NCI-H526 (cell line): ENCODE measurements at regions not wholly inside any gene's neighbourhood (a gene's known extent, or its start where the extent isn't known, plus 50 kb on each side); places are given as distances from the start of the nearest gene placed in this dataset.
"Not testable (repeated sequence)": the region's sequence is repeated elsewhere in the genome, so short reads cannot be mapped to it uniquely, and the experiment has no call there.

Source experiments
- DNase-seq, 2 experiments: peaks; one replicate each; lab custom pipeline; 2025; lab: John Stamatoyannopoulos, UW

- DNase-seq, result no peak
Observed at GRCh38 chr9:22170556-22170955, 161.5 kb upstream of the CDKN2B start.

DNA sequence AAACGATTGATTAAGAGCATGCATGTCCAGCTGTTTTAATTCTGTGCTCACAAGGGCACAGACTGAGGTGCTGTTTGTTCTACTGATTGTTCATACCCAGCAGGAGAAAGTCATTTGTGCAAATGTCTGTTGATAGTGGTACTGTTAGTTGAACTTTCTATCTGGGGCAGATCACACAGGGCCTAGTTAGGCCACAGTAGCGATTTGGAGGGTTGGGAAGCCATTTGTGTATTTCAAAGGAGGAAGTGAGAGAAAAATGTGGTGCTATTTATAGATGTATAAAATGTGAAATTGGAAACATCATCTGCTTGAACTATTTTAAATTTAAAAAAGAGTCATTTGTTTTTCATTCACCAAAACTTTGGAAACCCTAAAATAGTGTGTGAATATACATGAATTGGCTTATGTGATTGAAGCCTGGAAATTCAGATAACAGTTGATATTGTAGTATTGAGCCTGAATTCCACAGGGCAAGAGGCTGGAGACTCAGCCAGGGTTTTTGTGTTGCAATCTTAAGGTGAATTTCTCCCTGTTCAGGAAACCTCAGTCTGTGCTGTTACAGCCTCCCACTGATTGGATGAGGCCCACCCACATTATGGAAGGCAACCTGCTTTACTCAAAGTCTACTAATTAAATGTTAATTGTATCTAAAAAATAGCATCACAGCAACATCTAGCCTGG lies 162.0 kb upstream of the CDKN2B start:
- DNase-seq, result no peak

- DNase-seq, result no peak
Observed at GRCh38 chr9:22171691-22172090, 162.6 kb upstream of the CDKN2B start.

GRCh38 chr9:22173908-22174307 lies 164.8 kb upstream of the CDKN2B start:
- no peak for DNase-seq

GRCh38 chr9:22175972-22176545 lies 167.0 kb upstream of the CDKN2B start:
- no peak for DNase-seq

DNA sequence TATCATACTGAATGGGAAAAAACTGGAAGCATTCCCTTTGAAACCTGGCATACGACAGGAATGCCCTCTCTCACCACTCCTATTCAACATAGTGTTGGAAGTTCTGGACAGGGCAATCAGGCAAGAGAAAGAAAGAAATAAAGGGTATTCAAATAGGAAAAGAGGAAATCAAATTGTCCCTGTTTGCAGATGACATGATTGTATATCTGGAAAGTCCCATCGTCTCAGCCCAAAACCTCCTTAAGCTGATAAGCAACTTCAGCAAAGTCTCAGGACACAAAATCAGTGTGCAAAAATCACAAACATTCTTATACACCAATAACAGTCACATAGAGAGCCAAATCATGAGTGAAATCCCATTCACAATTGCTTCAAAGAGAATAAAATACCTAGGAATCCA lies 171.9 kb upstream of the CDKN2B start:
- DNase-seq, result not testable (repeated sequence)

GRCh38 chr9:22189471-22189870 lies 180.4 kb upstream of the CDKN2B start:
- no peak for DNase-seq

DNA sequence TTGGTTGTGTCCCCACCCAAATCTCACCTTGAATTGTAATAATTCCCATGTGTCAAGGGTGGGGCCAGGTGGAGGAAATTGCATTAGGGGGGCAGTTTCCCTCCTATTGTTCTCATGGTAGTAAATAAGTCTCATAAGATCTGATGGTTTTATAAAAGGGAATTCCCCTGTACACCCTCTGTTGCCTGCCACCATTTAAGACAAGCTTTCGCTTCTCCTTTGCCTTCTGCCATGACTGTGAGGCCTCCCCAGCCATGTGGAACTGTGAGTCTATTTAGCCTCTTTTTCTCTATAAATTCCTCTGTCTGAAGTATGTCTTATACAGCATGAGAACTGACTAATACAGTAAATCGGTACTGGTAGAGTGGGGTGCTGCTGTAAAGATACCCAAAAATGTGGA lies 187.9 kb upstream of the CDKN2B start:
- not testable (repeated sequence) for DNase-seq

DNA sequence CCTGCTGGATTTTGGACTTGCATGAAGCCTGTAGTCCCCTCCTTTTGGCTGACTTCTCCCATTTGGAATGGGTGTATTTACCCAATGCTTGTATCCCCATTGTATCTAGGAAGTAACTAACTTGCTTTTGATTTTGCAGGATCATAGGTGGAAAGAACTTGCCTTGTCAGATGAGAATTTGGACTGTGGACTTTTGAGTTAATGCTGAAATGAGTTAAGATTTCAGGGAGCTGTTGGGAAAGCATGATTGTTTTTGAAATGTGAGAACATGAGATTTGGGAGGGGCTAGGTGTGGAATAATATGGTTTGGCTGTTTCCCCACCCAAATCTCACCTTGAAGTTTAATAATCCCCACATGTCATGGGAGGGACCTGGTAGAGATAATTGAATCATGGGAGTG lies 189.6 kb upstream of the CDKN2B start:
- DNase-seq, result no peak

DNA sequence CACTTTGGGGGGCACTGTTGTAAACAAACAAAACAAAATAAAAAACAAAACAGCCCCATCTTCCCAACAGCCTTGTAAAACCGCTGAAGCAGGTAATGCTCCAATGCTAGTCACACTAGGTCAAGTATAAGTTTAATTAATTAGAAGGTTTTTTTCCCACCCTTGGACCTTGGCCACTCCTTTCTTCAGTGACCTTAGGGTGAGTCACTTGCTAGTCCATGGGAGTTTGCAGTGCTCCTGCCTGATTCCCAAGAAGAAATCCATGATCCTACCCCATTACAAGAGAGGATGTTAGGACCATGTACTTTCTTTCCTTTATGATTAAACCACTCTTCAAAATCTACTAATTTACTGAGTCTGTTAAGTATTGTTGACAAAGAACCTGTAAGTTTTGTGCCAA lies 192.2 kb upstream of the CDKN2B start:
- no peak for DNase-seq

- no peak for DNase-seq
Observed at GRCh38 chr9:22203371-22204138, 194.4 kb upstream of the CDKN2B start.

GRCh38 chr9:22204240-22204639 lies 195.1 kb upstream of the CDKN2B start:
- no peak for DNase-seq

DNA sequence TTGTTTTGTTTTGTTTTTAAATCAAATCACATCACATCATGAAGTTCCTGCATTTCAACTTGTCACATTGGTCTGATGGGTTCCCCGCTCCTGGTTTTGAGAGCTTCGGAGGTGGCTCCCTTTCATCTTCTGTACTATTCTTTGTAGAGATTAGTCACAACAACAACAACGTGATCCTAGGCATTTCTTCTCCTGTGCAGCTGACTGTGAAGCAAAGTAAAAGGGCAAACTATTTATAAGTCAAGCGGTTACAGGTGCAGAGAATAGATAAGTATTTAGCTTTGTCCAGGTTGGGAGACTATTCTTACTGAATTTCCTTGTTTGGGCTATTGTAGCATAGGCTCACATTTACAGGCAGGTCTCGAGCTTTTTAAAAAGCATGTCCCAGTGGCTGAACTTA lies 197.7 kb upstream of the CDKN2B start:
- DNase-seq, result no peak

- DNase-seq, result no peak
Observed at GRCh38 chr9:22208846-22209585, 199.9 kb upstream of the CDKN2B start.

GRCh38 chr9:22210262-22210661 lies 201.2 kb upstream of the CDKN2B start:
- no peak for DNase-seq

- no peak for DNase-seq
Observed at GRCh38 chr9:22210936-22211335, 201.8 kb upstream of the CDKN2B start.

DNA sequence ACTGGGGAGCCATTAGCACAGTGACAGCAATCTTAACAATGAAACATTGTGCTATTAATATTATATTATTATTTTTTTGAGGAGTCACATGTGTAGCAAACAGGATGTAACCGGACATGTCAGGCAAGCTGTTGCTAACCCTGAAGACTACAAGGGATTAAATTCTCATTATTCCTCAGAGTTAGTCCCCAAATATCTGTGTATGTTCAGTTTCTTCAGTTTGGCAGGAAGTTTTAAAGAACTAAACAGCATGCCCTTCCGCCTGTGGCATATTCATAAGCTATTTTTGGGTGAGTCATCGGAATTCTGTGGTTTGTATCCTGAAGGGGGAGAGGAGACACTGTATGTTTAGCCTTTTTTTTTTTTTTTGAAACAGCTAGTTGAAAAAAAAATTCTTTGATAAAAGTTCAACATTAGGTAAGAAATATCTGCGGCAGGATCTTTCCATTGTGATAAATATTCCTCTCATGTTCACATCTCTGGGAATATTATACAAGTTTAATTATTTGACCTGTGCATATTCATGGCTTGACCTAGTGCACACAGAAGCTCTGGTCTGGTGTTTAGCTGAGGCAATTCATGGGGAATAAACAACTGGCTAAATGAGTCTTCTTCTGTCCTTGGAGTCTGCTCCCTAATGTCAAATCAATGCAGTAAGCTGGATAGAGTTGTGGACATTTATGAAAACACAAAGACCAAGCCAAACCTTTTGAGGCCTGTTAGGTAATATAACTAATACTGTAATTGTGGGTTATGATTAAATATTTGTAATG lies 202.7 kb upstream of the CDKN2B start:
- no peak for DNase-seq

DNA sequence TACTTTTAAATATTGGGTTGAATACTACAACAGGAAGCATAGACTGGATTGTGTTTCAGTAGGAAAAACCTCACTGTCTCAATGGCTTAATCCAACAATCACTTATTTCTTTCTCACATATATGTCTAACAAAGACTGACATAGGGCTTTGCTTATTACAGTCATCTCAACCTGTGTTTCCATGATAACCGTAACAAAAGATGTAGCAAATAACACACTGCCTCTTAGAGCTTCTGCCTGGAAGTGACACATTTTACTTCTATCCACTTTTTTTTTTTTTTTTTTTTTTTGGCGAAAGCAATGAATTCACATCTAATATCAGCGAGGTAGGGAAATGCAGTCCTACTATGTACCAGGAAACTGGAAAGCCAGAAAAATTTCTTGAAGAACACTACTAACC lies 204.9 kb upstream of the CDKN2B start:
- no peak for DNase-seq

DNA sequence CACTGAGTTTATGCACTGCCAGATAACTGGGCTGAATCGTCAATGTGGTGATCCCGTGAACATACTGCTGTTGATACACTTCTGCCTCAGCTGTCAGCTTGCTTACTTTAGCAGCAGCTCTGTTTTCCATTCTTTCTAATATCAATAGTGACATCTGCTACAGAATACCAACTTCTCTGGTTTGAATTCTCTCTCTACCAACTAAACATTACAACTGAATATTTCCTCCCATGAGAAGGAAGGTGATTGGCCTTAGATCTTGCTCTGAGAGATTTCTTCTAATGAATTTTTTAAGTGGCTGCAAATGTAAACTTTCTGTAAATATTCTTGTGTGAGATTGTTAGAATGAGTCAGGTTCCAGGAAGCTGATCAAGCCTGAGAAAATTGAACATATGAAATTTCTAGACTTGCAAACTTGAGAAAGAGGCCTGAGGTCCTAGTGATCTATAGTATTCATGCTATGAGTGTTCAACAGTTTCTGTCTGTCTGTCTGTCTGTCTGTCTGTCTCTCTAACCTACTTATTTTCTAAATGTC lies 205.5 kb upstream of the CDKN2B start:
- DNase-seq, result no peak

- no peak for DNase-seq
Observed at GRCh38 chr9:22215521-22215920, 206.4 kb upstream of the CDKN2B start.

GRCh38 chr9:22216730-22217172 lies 207.6 kb upstream of the CDKN2B start:
- DNase-seq, result no peak

DNA sequence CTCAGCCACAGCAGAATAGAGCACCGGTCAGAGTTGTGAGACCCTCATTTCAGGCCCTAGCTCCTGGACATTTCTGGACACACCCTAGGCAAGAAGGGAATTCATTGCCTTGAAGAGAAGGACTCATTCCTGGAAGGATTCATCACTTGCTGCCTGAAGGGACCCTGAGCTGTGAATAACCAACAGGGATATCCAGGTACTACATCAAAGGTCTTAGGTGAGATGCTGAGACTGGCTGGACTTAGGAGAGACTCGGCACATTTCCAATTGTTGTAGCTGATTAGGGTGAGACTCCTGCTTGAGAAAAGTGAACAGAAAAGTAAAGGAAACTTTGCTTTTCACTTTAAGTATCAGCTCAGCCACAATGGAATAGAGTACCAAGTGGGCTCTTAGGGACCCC lies 208.1 kb upstream of the CDKN2B start:
- no peak for DNase-seq
